ENCODE measurements at regions not wholly inside any gene's neighbourhood (a gene's known extent, or its start where the extent isn't known, plus 50 kb on each side); places are given as distances from the start of the nearest gene placed in this dataset.

DNA sequence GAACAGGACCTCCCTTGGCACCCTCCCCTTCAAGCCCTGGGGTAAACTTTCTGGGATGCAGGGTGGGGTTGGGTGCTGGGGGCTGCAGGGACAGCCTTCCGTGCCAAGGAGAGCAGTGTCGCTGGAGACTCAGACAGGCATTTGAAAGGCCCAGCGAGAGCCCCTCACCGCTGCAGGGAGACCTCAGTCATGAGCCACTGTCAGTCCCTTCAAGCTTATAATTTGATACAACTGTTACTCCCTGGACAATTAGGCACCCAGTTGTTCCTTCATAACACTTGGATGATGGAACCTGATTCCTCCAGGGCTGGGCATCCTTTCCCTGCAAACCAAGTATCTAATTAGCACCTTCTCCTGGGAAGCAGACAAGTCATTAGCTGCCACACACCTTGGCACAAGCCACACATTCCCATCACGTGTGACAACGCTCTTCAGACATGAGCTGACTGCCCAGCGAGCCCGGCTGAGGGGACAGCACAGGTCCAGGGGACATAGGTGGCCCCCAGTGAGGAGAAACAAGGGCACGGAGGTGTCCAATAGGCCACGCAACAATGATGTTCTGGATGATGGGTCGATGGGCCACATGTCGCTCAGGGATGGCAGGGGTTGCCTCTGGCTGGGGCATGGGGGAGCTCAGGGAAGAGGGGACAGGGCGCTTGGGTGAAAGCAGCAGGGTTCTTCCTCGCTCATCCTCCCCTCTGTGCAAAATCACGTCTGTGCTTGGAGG, 59.6 kb downstream of the KCNF1 start:
- H3K9ac ChIP-seq (ENCODE audit: extremely low read depth, insufficient read length, low read length): no peak overlapping the region
- H3K79me2 ChIP-seq (ENCODE audit: insufficient read depth, low read length): no peaks in the 10 kb centered on the region
- Mint-ChIP-seq H3K4me3 (no peak overlapping the region; a peak in 1 of 5 replicates), H3K9me3 (peaks cover 4 to 9% of the 10 kb centered on the region in 2 experiments; a peak in 4 of 5 replicates), H3K27me3 (ENCODE audit: low read depth) (peaks cover 4% of the 10 kb centered on the region), H3K27ac (no peak overlapping the region), H3K36me3 (ENCODE audit: insufficient read depth in 1 of 3, low read depth in 3 of 3) (peaks cover 3 to 13% (median 5%) of the 10 kb centered on the region in 3 experiments; a peak in 2 of 7 replicates), H3K4me1 (peaks cover 43 to 46% of the 10 kb centered on the region in 2 experiments)
- H2AFZ ChIP-seq (ENCODE audit: low read length): no peak overlapping the region
- H3K14ac ChIP-seq (ENCODE audit: insufficient read depth, low read length): no peak overlapping the region; the same call in 1 of the 2 replicates
- TF ChIP-seq, protein P1, sequence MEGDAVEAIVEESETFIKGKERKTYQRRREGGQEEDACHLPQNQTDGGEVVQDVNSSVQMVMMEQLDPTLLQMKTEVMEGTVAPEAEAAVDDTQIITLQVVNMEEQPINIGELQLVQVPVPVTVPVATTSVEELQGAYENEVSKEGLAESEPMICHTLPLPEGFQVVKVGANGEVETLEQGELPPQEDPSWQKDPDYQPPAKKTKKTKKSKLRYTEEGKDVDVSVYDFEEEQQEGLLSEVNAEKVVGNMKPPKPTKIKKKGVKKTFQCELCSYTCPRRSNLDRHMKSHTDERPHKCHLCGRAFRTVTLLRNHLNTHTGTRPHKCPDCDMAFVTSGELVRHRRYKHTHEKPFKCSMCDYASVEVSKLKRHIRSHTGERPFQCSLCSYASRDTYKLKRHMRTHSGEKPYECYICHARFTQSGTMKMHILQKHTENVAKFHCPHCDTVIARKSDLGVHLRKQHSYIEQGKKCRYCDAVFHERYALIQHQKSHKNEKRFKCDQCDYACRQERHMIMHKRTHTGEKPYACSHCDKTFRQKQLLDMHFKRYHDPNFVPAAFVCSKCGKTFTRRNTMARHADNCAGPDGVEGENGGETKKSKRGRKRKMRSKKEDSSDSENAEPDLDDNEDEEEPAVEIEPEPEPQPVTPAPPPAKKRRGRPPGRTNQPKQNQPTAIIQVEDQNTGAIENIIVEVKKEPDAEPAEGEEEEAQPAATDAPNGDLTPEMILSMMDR (conservative IDR thresholded peaks at IDR 0.05): no peak
- H3K79me1 ChIP-seq (ENCODE audit: insufficient read depth, low read depth, low read length, poor library complexity, severe bottlenecking): no peaks in the 10 kb centered on the region
- no peak overlapping the region for H2AK5ac ChIP-seq (ENCODE audit: insufficient read length, low read length)
- H3K4me1 ChIP-seq (ENCODE audit: insufficient read depth, low read length): no peaks in the 10 kb centered on the region; the same call in 1 of the 2 replicates
- no peaks in the 10 kb centered on the region for H3K9me3 ChIP-seq (ENCODE audit: control insufficient read depth, low read depth, low read length)
- no peak overlapping the region for H4K8ac ChIP-seq (replicated peaks; ENCODE audit: insufficient read length, low read depth, low read length)
- no peak overlapping the region for H3K27ac ChIP-seq (ENCODE audit: insufficient read length, low read depth, low read length)
- H3T11ph ChIP-seq (ENCODE audit: low read length): no peak overlapping the region
- H2BK15ac ChIP-seq (ENCODE audit: low read depth, low read length): no peak overlapping the region
- H3K4ac ChIP-seq (ENCODE audit: low read depth, low read length): no peak overlapping the region
- no peak overlapping the region for H3K4me2 ChIP-seq (ENCODE audit: insufficient read depth, insufficient read length, low read length)
- H3K23ac ChIP-seq (ENCODE audit: insufficient read length, low read depth, low read length): no peak overlapping the region
- no peaks in the 10 kb centered on the region for H4K20me1 ChIP-seq (ENCODE audit: control insufficient read depth, insufficient read depth, insufficient read length)
- H3K18ac ChIP-seq (ENCODE audit: insufficient read length, low read depth, low read length): no peak overlapping the region
- no peak overlapping the region for H3K56ac ChIP-seq (ENCODE audit: insufficient read length, low read depth, low read length)
- no peak for DNase-seq
- no peaks in the 10 kb centered on the region for H3K23me2 ChIP-seq (ENCODE audit: insufficient read length, low read depth, low read length, poor library complexity, severe bottlenecking)
- H2BK12ac ChIP-seq (ENCODE audit: insufficient read length, low read depth, low read length): no peak overlapping the region
- WGBS (ENCODE audit: extremely low coverage, insufficient read length, low lambda C conversion rate): no CpG with 5 or more reads among the region's 15 CpGs
- no peak overlapping the region for H4K91ac ChIP-seq (ENCODE audit: insufficient read length, low read depth, low read length)
- H4K5ac ChIP-seq (ENCODE audit: insufficient read length, low read depth, low read length): no peak overlapping the region
- no peak overlapping the region for H2BK120ac ChIP-seq (ENCODE audit: low read depth, low read length, poor library complexity, severe bottlenecking)
- no peak overlapping the region for H2BK20ac ChIP-seq (ENCODE audit: low read depth, low read length, poor library complexity, severe bottlenecking)
- H2BK5ac ChIP-seq (ENCODE audit: insufficient read length, low read length): no peak overlapping the region
- no peaks in the 10 kb centered on the region for H3K27me3 ChIP-seq (ENCODE audit: insufficient read depth, low read length)
